Thyroid gland (tissue), 4 donors: ENCODE measurements at regions not wholly inside any gene's neighbourhood (a gene's known extent, or its start where the extent isn't known, plus 50 kb on each side); places are given as distances from the start of the nearest gene placed in this dataset.

Experiments used
- POLR2A ChIP-seq, 2 donors: fragments of 450-650 bp; IDR thresholded peaks; one replicate each; pipeline ENCODE4 v1.6.1; 2017; ENCODE audit warnings: antibody characterized with exemption in 2 of 2, mild to moderate bottlenecking in 2 of 2, moderate library complexity in 1 of 2
- TF ChIP-seq, protein P1 (sequence below), 6 experiments: fragments of 200-600 bp in 3 of 6; fragments of 450-650 bp in 3 of 6; sonication (generic) in 3 of 6; IDR thresholded peaks; one replicate each; pipeline ENCODE4 v1.5.1; 2016 to 2019; ENCODE audit warnings: antibody characterized with exemption in 6 of 6, mild to moderate bottlenecking in 2 of 6, inconsistent platforms in 1 of 6, moderate library complexity in 1 of 6

DNA sequence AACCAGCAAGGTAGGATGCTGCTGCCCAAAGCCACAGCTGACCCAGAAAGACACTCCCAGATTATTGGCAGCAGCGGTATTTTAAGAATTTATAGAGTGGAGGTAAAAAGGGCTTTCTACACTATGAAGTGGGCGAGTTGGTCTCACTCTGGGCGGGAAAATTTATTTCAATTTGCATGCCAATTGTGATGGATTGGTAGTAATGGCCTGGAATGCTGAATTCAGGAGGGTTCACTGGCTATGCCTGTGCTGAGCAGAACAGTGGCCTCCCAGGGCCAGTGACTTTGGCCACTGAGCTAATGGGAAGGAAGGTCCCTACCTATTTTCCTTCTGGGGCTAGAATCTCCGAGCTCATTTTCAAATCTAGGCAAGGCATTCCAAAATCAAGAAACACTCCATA, 243.5 kb downstream of the TSHZ3 start:
- TF ChIP-seq, protein P1, sequence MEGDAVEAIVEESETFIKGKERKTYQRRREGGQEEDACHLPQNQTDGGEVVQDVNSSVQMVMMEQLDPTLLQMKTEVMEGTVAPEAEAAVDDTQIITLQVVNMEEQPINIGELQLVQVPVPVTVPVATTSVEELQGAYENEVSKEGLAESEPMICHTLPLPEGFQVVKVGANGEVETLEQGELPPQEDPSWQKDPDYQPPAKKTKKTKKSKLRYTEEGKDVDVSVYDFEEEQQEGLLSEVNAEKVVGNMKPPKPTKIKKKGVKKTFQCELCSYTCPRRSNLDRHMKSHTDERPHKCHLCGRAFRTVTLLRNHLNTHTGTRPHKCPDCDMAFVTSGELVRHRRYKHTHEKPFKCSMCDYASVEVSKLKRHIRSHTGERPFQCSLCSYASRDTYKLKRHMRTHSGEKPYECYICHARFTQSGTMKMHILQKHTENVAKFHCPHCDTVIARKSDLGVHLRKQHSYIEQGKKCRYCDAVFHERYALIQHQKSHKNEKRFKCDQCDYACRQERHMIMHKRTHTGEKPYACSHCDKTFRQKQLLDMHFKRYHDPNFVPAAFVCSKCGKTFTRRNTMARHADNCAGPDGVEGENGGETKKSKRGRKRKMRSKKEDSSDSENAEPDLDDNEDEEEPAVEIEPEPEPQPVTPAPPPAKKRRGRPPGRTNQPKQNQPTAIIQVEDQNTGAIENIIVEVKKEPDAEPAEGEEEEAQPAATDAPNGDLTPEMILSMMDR (IDR thresholded peaks at IDR 0.05) = no peak
- TF ChIP-seq POLR2A (IDR thresholded peaks at IDR 0.05) = no peak
